H1 (cell line): ENCODE measurements at regions not wholly inside any gene's neighbourhood (a gene's known extent, or its start where the extent isn't known, plus 50 kb on each side); places are given as distances from the start of the nearest gene placed in this dataset.

Source experiments
- CTCF ChIA-PET: fragments of 300-600 bp; sonication (Branson Sonifier 250); formaldehyde crosslinking; loops from one replicate; lab custom pipeline; 2021; ENCODE audit not compliant: partially characterized antibody; lab: Charles Lee
- POLR2A ChIA-PET: fragments of 300-600 bp; sonication (Branson Sonifier 250); formaldehyde crosslinking; loops from one replicate; lab custom pipeline; 2021; ENCODE audit warnings: inconsistent platforms; ENCODE audit not compliant: partially characterized antibody; lab: Charles Lee
- DNase-seq, 2 experiments: peaks; one replicate each; pipeline versions ENCODE4 v3.0.0 to v3.0.0-alpha.2; 2010 to 2022; ENCODE audit warnings: low spot score in 2 of 2, low read depth in 1 of 2, mixed read lengths in 1 of 2
- FAIRE-seq: peaks from 2 replicates; lab custom pipeline; 2011; peaks lifted over from hg19 to GRCh38; lab: Jason Lieb, UNC
- H2AFZ ChIP-seq: 2 replicates; pipeline ENCODE4 v1.8.1; 2012; ENCODE audit warnings: low read length, inconsistent platforms
- H2AK5ac ChIP-seq: 2 replicates; pipeline ENCODE4 v1.6.1; 2013; ENCODE audit warnings: low read depth, low read length
- H2BK120ac ChIP-seq: replicated peaks from 2 replicates; pipeline ENCODE3; 2013; ENCODE audit warnings: low read depth, low read length, inconsistent platforms
- H2BK12ac ChIP-seq: 2 replicates; pipeline ENCODE4 v1.6.1; 2013; ENCODE audit warnings: low read depth, low read length
- H2BK15ac ChIP-seq: 2 replicates; pipeline ENCODE4 v1.6.1; 2013; ENCODE audit warnings: low read length
- H2BK20ac ChIP-seq: 2 replicates; pipeline ENCODE4 v1.6.1; 2013; ENCODE audit warnings: low read length
- H2BK5ac ChIP-seq: 2 replicates; pipeline ENCODE4 v1.6.1; 2013; ENCODE audit warnings: low read depth, low read length
- H3K14ac ChIP-seq: 2 replicates; pipeline ENCODE4 v1.6.1; 2013; ENCODE audit warnings: inconsistent platforms; ENCODE audit not compliant: insufficient read length
- H3K18ac ChIP-seq: 2 replicates; pipeline ENCODE4 v1.6.1; 2013; ENCODE audit warnings: low read length; ENCODE audit errors: extremely low read depth
- H3K23ac ChIP-seq: 2 replicates; pipeline ENCODE4 v1.6.1; 2013; ENCODE audit warnings: inconsistent platforms; ENCODE audit not compliant: insufficient read length
- H3K23me2 ChIP-seq: 2 replicates; pipeline ENCODE4 v1.6.1; 2013; ENCODE audit warnings: low read depth, low read length
- H3K27ac ChIP-seq: 2 replicates; pipeline ENCODE4 v1.6.1; 2011; ENCODE audit warnings: low read depth, low read length, inconsistent platforms
- H3K27me3 ChIP-seq, 4 experiments: replicated peaks in 1 of 4; 1 replicate in 1 of 4; 2 replicates in 3 of 4; pipeline versions ENCODE4 v1.6.1 to v1.8.1; 2011 to 2013; ENCODE audit warnings: low read length in 3 of 4, mild to moderate bottlenecking in 3 of 4, inconsistent platforms in 2 of 4, mixed read lengths in 2 of 4, moderate library complexity in 1 of 4; ENCODE audit not compliant: control insufficient read depth in 3 of 4, insufficient read depth in 3 of 4; ENCODE audit errors: extremely low read depth in 1 of 4
- H3K36me3 ChIP-seq, 4 experiments: 2 replicates each; pipeline versions ENCODE4 v1.6.1 to v1.8.1; 2011 to 2013; ENCODE audit warnings: mild to moderate bottlenecking in 4 of 4, low read length in 3 of 4, moderate library complexity in 2 of 4, control low read depth in 1 of 4, inconsistent platforms in 1 of 4; ENCODE audit not compliant: insufficient read depth in 4 of 4, control insufficient read depth in 2 of 4
- H3K4ac ChIP-seq: replicated peaks from 2 replicates; pipeline ENCODE3; 2013; ENCODE audit warnings: low read length, low read depth, mixed read lengths, inconsistent platforms; ENCODE audit not compliant: insufficient read length
- H3K4me1 ChIP-seq, 4 experiments: replicated peaks in 1 of 4; 1 replicate in 1 of 4; 2 replicates in 3 of 4; pipeline versions ENCODE4 v1.6.1 to v1.8.1; 2011 to 2013; ENCODE audit warnings: low read length in 3 of 4, inconsistent platforms in 2 of 4, mixed read lengths in 1 of 4; ENCODE audit not compliant: insufficient read depth in 4 of 4, control insufficient read depth in 3 of 4
- H3K4me2 ChIP-seq, 2 experiments: 2 replicates each; pipeline versions ENCODE4 v1.6.1 to v1.8.1; 2011 to 2013; ENCODE audit warnings: low read depth in 2 of 2, low read length in 2 of 2, control low read depth in 1 of 2, inconsistent platforms in 1 of 2, mild to moderate bottlenecking in 1 of 2; ENCODE audit not compliant: insufficient read depth in 1 of 2
- H3K4me3 ChIP-seq, 4 experiments: fragments of 200-600, 300-600 bp in 1 of 4; sonication (generic), shearing (Covaris generic), sonication (Bioruptor Twin) in 1 of 4; 2 replicates each; pipeline versions ENCODE4 v1.5.1 to v1.8.1; 2011 to 2016; ENCODE audit warnings: low read length in 4 of 4, low read depth in 3 of 4, control low read depth in 2 of 4, inconsistent platforms in 2 of 4, mild to moderate bottlenecking in 2 of 4, mixed read lengths in 1 of 4, moderate library complexity in 1 of 4; ENCODE audit not compliant: insufficient read depth in 2 of 4; ENCODE audit errors: extremely low read depth in 1 of 4
- H3K56ac ChIP-seq: replicated peaks from 2 replicates; pipeline ENCODE3; 2013; ENCODE audit warnings: low read depth, mild to moderate bottlenecking, mixed read lengths, low read length, inconsistent platforms; ENCODE audit not compliant: insufficient read length
- H3K79me1 ChIP-seq: 2 replicates; pipeline ENCODE4 v1.6.1; 2013; ENCODE audit warnings: low read depth, low read length, control low read depth
- H3K79me2 ChIP-seq, 2 experiments: 2 replicates each; pipeline versions ENCODE4 v1.6.1 to v1.8.1; 2012 to 2013; ENCODE audit warnings: low read length in 2 of 2, mild to moderate bottlenecking in 2 of 2, inconsistent platforms in 1 of 2; ENCODE audit not compliant: insufficient read depth in 2 of 2, control insufficient read depth in 1 of 2
- H3K9ac ChIP-seq, 4 experiments: replicated peaks in 1 of 4; 1 replicate in 1 of 4; 2 replicates in 3 of 4; pipeline versions ENCODE4 v1.6.1 to v1.8.1; 2011 to 2013; ENCODE audit warnings: low read depth in 3 of 4, low read length in 3 of 4, control low read depth in 2 of 4, mild to moderate bottlenecking in 2 of 4, moderate library complexity in 2 of 4, inconsistent platforms in 1 of 4; ENCODE audit errors: extremely low read depth in 1 of 4
- H3K9me3 ChIP-seq, 2 experiments: 2 replicates each; pipeline versions ENCODE4 v1.6.1 to v1.8.1; 2012 to 2013; ENCODE audit warnings: mild to moderate bottlenecking in 2 of 2, moderate library complexity in 2 of 2, control low read depth in 1 of 2, inconsistent platforms in 1 of 2, low read depth in 1 of 2, low read length in 1 of 2, mixed read lengths in 1 of 2; ENCODE audit not compliant: insufficient read depth in 2 of 2
- H4K20me1 ChIP-seq, 2 experiments: replicated peaks in 1 of 2; 2 replicates each; pipeline versions ENCODE3 to v1.8.1; 2011 to 2013; ENCODE audit warnings: inconsistent platforms in 2 of 2, low read length in 2 of 2, mild to moderate bottlenecking in 1 of 2; ENCODE audit not compliant: insufficient read depth in 2 of 2, control insufficient read depth in 1 of 2
- H4K5ac ChIP-seq: 2 replicates; pipeline ENCODE4 v1.6.1; 2013; ENCODE audit warnings: low read length, low read depth, mixed read lengths, inconsistent platforms; ENCODE audit not compliant: insufficient read length
- H4K8ac ChIP-seq: 2 replicates; pipeline ENCODE4 v1.8.0; 2013; ENCODE audit warnings: mild to moderate bottlenecking, moderate library complexity, low read length, inconsistent platforms; ENCODE audit not compliant: insufficient read depth; ENCODE audit errors: extremely low read depth
- H4K91ac ChIP-seq: replicated peaks from 2 replicates; pipeline ENCODE3; 2013; ENCODE audit warnings: low read length, mixed read lengths, inconsistent platforms; ENCODE audit not compliant: insufficient read length
- BRCA1 ChIP-seq: IDR thresholded peaks from 2 replicates; pipeline ENCODE4 v1.6.1; 2012; ENCODE audit warnings: low read depth, low read length, improper control_type of control experiment
- CEBPB ChIP-seq: IDR thresholded peaks from 2 replicates; pipeline ENCODE4 v1.6.1; 2012; ENCODE audit warnings: low read depth, low read length
- CTBP2 ChIP-seq: IDR thresholded peaks from 2 replicates; pipeline ENCODE4 v1.7.0; 2011; ENCODE audit warnings: borderline replicate concordance, mild to moderate bottlenecking, moderate library complexity, mixed read lengths, low read length; ENCODE audit not compliant: insufficient read depth, insufficient read length
- EP300 ChIP-seq, 2 experiments: IDR thresholded peaks; 1 replicate in 1 of 2; 2 replicates in 1 of 2; pipeline ENCODE4 v1.6.1; 2011 to 2012; ENCODE audit warnings: low read depth in 2 of 2, low read length in 2 of 2, mild to moderate bottlenecking in 2 of 2, borderline replicate concordance in 1 of 2, inconsistent platforms in 1 of 2, moderate library complexity in 1 of 2
- KDM1A ChIP-seq: fragments of 200-600, 300-600 bp; sonication (generic); IDR thresholded peaks from 2 replicates; pipeline ENCODE4 v1.7.1; 2016; ENCODE audit warnings: mild to moderate bottlenecking, low read length, borderline replicate concordance
- RBBP5 ChIP-seq: IDR thresholded peaks from 2 replicates; pipeline ENCODE4 v1.7.1; 2012; ENCODE audit warnings: low read depth, mild to moderate bottlenecking, inconsistent platforms, low read length, moderate library complexity, borderline replicate concordance
- TAF1 ChIP-seq: IDR thresholded peaks from 2 replicates; pipeline ENCODE4 v1.6.1; 2011; ENCODE audit warnings: mild to moderate bottlenecking, low read depth, low read length
- TAF7 ChIP-seq: optimal IDR thresholded peaks from 2 replicates; pipeline ENCODE3; 2011; ENCODE audit warnings: low read depth, mild to moderate bottlenecking, inconsistent platforms, low read length, moderate library complexity, borderline replicate concordance
- TBP ChIP-seq: IDR thresholded peaks from 2 replicates; pipeline ENCODE4 v1.6.1; 2011; ENCODE audit warnings: low read depth, low read length, improper control_type of control experiment
- YY1 ChIP-seq: IDR thresholded peaks from 2 replicates; pipeline ENCODE4 v1.6.1; 2011; ENCODE audit warnings: low read depth, mild to moderate bottlenecking, low read length
- WGBS, 2 experiments: shearing (Covaris generic) in 1 of 2; methylation state at CpG; one replicate each; pipeline versions ENCODE4 v1.1.6 to v1.1.7; 2013 to 2015; ENCODE audit warnings: low lambda C conversion rate in 2 of 2, mixed read lengths in 2 of 2, inconsistent platforms in 1 of 2, low coverage in 1 of 2, missing lambda C conversion rate in 1 of 2; ENCODE audit not compliant: insufficient replicate concordance in 2 of 2, insufficient coverage in 1 of 2, insufficient read length in 1 of 2; ENCODE audit errors: extremely low coverage in 1 of 2, missing lambda C conversion rate in 1 of 2; 5-methylcytosine and 5-hydroxymethylcytosine counted together
- TF ChIP-seq, protein P1 (sequence below): IDR thresholded peaks from 2 replicates; pipeline ENCODE4 v1.6.1; 2012; ENCODE audit warnings: inconsistent platforms
- TF ChIP-seq, protein P2 (sequence below), 3 experiments: IDR thresholded peaks; 1 replicate in 2 of 3; 2 replicates in 1 of 3; pipeline versions ENCODE4 v1.5.1 to v1.6.1; 2011; ENCODE audit warnings: low read length in 3 of 3, mild to moderate bottlenecking in 3 of 3, inconsistent platforms in 2 of 3, low read depth in 1 of 3, moderate library complexity in 1 of 3; ENCODE audit not compliant: insufficient read depth in 1 of 3; ENCODE audit errors: control extremely low read depth in 1 of 3

DNA sequence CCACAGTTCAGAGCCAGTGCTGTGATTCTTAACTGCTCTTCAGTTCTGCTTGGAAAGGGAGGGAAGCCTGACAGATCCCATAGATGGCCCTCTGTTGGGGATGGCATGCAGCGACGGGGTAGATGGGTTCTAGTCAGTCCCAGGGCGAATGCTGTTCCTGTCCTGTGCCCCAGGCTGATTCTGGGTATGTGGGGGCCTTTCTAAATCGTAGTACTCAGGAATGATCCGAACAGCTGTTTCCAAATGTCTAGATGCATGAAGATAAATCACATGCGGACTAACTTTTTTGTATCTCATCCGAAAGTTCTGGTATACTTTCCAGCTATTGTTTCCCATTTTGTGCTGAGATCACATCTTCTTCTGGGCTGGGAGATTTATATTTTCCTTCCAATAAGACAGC, 186.0 kb upstream of the MKI67 start:
- Histone ChIP-seq H3K56ac (no peak overlapping the region), H2AFZ (no peak overlapping the region), H3K79me1 (no peaks in the 10 kb centered on the region), H3K14ac (no peak overlapping the region), H2BK15ac (no peak overlapping the region), H2BK12ac (no peak overlapping the region), H4K8ac (no peak overlapping the region), H2BK5ac (no peak overlapping the region), H3K4me1 (peaks cover 0 to 10% (median 8%) of the 10 kb centered on the region in 4 experiments), H2BK20ac (peak overlapping the region; percentile 61), H3K36me3 (no peaks in the 10 kb centered on the region), H3K18ac (no peak overlapping the region), H3K4ac (no peak overlapping the region), H3K9ac (no peak overlapping the region), H3K9me3 (no peaks in the 10 kb centered on the region), H4K5ac (no peak overlapping the region), H3K27me3 (no peaks in the 10 kb centered on the region), H3K23me2 (no peaks in the 10 kb centered on the region), H3K4me2 (no peak overlapping the region; a peak in 1 of 4 replicates), H4K91ac (no peak overlapping the region), H3K23ac (no peak overlapping the region), H2AK5ac (no peak overlapping the region), H2BK120ac (no peak overlapping the region), H4K20me1 (no peaks in the 10 kb centered on the region), H3K27ac (no peak overlapping the region), H3K79me2 (no peaks in the 10 kb centered on the region), H3K4me3 (no peak overlapping the region)
- no peak for FAIRE-seq
- ChIA-PET POLR2A (no interaction called here), CTCF (no interaction called here)
- 85% methylated on average over 7 of the region's 7 CpGs; no CpG with 5 or more reads in 1 of the 2 experiments for WGBS, 2 experiments
- no peak for DNase-seq
- TF ChIP-seq, protein P1, sequence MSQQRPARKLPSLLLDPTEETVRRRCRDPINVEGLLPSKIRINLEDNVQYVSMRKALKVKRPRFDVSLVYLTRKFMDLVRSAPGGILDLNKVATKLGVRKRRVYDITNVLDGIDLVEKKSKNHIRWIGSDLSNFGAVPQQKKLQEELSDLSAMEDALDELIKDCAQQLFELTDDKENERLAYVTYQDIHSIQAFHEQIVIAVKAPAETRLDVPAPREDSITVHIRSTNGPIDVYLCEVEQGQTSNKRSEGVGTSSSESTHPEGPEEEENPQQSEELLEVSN = no peak
- no peak for TF ChIP-seq RBBP5
- no peak for TF ChIP-seq EP300 (IDR thresholded peaks at IDR 0.05; ENCODE audit: borderline replicate concordance in 1 of 2, low read depth in 2 of 2, low read length in 2 of 2)
- TF ChIP-seq TAF7 = no peak
- no peak for TF ChIP-seq TAF1
- TF ChIP-seq BRCA1 = no peak
- TF ChIP-seq, protein P2, sequence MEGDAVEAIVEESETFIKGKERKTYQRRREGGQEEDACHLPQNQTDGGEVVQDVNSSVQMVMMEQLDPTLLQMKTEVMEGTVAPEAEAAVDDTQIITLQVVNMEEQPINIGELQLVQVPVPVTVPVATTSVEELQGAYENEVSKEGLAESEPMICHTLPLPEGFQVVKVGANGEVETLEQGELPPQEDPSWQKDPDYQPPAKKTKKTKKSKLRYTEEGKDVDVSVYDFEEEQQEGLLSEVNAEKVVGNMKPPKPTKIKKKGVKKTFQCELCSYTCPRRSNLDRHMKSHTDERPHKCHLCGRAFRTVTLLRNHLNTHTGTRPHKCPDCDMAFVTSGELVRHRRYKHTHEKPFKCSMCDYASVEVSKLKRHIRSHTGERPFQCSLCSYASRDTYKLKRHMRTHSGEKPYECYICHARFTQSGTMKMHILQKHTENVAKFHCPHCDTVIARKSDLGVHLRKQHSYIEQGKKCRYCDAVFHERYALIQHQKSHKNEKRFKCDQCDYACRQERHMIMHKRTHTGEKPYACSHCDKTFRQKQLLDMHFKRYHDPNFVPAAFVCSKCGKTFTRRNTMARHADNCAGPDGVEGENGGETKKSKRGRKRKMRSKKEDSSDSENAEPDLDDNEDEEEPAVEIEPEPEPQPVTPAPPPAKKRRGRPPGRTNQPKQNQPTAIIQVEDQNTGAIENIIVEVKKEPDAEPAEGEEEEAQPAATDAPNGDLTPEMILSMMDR (IDR thresholded peaks at IDR 0.05; ENCODE audit: control extremely low read depth in 1 of 3, insufficient read depth in 1 of 3, low read depth in 1 of 3, low read length in 3 of 3) = no peak
- no peak for TF ChIP-seq YY1
- TF ChIP-seq KDM1A = no peak
- no peak for TF ChIP-seq TBP
- TF ChIP-seq CTBP2 = no peak
- TF ChIP-seq CEBPB = no peak
